Cardiac muscle cell (in vitro differentiated cells and primary cell): ENCODE measurements at regions not wholly inside any gene's neighbourhood (a gene's known extent, or its start where the extent isn't known, plus 50 kb on each side); places are given as distances from the start of the nearest gene placed in this dataset.

Source experiments
- DNase-seq, 2 donors: peaks; one replicate each; pipeline versions ENCODE4 v3.0.0 to v3.0.0-alpha.2; 2010 to 2017; ENCODE audit warnings: low read depth in 1 of 2, low spot score in 1 of 2
- H3K27ac ChIP-seq: fragments of 200-600 bp; sonication (generic); 2 replicates; pipeline ENCODE4 v1.5.1; 2016
- H3K27me3 ChIP-seq: fragments of 200-600 bp; sonication (generic); 2 replicates; pipeline ENCODE4 v1.6.0; 2016; ENCODE audit warnings: control low read depth
- H3K36me3 ChIP-seq: fragments of 200-600 bp; sonication (generic); 2 replicates; pipeline ENCODE4 v1.5.1; 2016; ENCODE audit warnings: control low read depth
- H3K4me1 ChIP-seq: fragments of 200-600 bp; sonication (generic); 2 replicates; pipeline ENCODE4 v1.8.1; 2017; ENCODE audit warnings: low read depth, mild to moderate bottlenecking, mixed run types
- H3K4me3 ChIP-seq: fragments of 200-600 bp; sonication (generic); 2 replicates; pipeline ENCODE4 v1.5.1; 2016; ENCODE audit warnings: mild to moderate bottlenecking
- H3K9me3 ChIP-seq: fragments of 200-600 bp; sonication (generic); 2 replicates; pipeline ENCODE4 v1.5.1; 2017; ENCODE audit warnings: low read depth, mild to moderate bottlenecking, control low read depth
- TF ChIP-seq, protein P1 (sequence below): IDR thresholded peaks from 2 replicates; pipeline ENCODE4 v1.5.1; 2012; ENCODE audit warnings: low read depth, mild to moderate bottlenecking, low read length

DNA sequence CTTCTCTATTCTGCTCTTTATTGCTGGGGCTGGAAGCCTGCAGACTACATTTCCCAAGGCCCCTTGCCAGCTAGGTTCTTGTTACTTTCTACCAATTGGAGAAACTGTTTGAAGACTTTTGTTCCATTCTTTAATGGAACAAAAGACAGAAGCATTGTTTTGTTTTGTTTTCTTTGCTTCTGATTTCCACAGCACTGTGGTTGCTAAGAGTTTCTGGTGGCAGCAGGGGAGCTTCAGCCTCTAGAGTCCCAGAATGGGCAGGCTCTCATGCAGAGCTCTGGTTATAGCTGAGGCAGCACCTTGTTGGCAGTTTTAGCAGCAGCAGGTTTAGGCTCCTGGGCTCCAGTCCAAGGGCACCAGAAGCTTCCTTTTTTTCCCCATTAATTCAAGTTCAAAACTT lies 234.3 kb downstream of the ETAA1 start:
- no peaks in the 10 kb centered on the region for H3K36me3 ChIP-seq
- no peak for DNase-seq
- H3K4me3 ChIP-seq, result no peak overlapping the region
- no peak overlapping the region for H3K27ac ChIP-seq
- H3K4me1 ChIP-seq, result no peaks in the 10 kb centered on the region
- no peaks in the 10 kb centered on the region for H3K27me3 ChIP-seq
- TF ChIP-seq, protein P1, sequence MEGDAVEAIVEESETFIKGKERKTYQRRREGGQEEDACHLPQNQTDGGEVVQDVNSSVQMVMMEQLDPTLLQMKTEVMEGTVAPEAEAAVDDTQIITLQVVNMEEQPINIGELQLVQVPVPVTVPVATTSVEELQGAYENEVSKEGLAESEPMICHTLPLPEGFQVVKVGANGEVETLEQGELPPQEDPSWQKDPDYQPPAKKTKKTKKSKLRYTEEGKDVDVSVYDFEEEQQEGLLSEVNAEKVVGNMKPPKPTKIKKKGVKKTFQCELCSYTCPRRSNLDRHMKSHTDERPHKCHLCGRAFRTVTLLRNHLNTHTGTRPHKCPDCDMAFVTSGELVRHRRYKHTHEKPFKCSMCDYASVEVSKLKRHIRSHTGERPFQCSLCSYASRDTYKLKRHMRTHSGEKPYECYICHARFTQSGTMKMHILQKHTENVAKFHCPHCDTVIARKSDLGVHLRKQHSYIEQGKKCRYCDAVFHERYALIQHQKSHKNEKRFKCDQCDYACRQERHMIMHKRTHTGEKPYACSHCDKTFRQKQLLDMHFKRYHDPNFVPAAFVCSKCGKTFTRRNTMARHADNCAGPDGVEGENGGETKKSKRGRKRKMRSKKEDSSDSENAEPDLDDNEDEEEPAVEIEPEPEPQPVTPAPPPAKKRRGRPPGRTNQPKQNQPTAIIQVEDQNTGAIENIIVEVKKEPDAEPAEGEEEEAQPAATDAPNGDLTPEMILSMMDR, result no peak
- H3K9me3 ChIP-seq, result no peaks in the 10 kb centered on the region

DNA sequence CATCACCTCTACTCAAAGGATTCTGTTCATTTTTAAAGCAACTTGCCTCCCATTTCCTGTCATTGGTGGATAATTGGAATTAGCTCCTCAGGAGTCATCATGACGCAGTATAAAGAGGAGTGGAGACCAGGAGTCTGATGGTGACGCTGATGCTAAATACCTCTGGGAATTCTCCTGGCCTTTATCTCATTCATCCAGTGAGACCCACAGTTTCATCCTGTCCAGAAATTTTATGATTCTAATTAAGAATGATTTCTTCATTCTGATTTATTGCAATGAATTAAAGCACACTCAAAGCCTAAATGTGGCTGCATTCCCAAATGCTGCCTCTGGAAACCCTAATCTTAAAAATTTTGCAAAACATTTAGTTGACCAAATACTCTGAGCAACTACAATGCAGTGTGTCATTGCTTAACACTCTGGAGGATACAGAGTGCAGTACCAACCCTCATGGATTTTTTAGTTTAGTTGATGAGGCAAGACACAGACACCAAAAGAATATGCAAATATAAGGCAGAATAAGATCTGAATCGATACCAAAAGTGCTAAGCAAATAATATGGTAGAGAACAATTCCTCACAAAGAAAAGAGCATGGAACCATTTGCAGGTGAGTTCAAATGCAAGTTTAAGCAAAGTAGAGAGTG lies 236.2 kb downstream of the ETAA1 start:
- H3K4me1 ChIP-seq, result no peaks in the 10 kb centered on the region
- DNase-seq, result peak in 1 of 2 donors; percentile 51
- H3K27ac ChIP-seq, result no peak overlapping the region
- H3K4me3 ChIP-seq, result no peak overlapping the region
- H3K36me3 ChIP-seq, result no peaks in the 10 kb centered on the region
- no peaks in the 10 kb centered on the region for H3K9me3 ChIP-seq
- TF ChIP-seq, protein P1, result no peak
- H3K27me3 ChIP-seq, result no peaks in the 10 kb centered on the region

DNA sequence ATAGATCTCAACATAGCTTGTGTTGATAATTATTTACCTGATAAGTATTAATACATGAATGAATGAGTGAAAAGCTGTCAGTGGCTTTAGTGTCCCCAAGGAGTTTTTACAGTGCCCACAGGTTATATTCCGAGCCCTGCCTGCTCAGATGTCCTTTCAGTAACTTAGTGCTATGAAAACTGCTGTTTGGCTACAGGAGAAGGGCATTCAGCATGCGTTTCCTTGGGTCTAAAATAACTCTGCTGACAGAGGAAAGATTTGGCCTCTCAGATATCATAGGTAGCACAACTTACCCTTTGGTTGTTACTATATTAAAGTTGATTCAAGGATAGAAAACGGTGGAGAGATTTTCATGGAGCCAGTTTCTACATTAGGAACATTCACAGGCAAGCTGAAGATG lies 241.0 kb downstream of the ETAA1 start:
- TF ChIP-seq, protein P1, result no peak
- H3K27me3 ChIP-seq, result no peaks in the 10 kb centered on the region

DNA sequence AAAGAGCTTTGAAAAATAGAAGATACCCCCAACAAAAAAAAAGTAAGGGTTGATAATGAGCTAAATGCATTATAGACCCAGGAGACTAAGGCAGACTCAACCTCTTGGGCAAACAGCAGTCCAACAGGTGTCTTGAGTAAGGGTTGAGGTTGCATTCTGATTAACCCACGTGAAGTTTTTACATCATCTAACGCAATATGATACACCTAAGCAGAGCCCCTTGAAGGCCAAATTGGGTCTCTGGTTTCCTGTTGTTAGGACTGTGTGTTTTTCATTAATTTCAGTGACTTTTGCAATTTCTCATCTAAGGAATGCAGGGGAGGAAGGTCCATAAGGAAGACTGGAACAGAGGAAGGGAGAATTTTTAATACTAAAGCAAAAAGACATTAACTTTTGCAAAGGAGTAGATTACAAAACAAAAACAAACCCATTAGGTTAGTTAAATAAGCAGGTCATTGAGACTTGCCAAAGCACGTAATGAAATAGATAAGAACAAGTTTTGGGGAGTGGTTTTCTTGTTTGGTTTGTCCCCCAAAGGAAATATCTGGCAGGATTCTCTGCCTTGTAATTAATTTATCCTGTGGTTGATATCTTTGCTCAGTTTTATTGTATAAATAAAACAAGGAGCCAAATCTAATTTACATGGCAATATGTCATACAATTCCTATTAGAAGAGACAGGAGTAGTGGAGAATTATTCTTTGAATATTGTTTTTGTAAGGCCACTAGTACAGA lies 244.3 kb downstream of the ETAA1 start:
- DNase-seq, result no peak
- H3K9me3 ChIP-seq, result no peaks in the 10 kb centered on the region
- no peak overlapping the region for H3K27ac ChIP-seq
- peaks cover 8% of the 10 kb centered on the region for H3K4me1 ChIP-seq
- no peaks in the 10 kb centered on the region for H3K36me3 ChIP-seq
- no peaks in the 10 kb centered on the region for H3K27me3 ChIP-seq
- TF ChIP-seq, protein P1, result no peak
- no peak overlapping the region for H3K4me3 ChIP-seq

More for the DNA sequence above, 241.0 kb downstream of the ETAA1 start:
- H3K36me3 ChIP-seq, result no peaks in the 10 kb centered on the region
- no peak overlapping the region for H3K4me3 ChIP-seq
- no peak for DNase-seq
- H3K27ac ChIP-seq, result no peak overlapping the region
- H3K9me3 ChIP-seq, result no peaks in the 10 kb centered on the region
- no peaks in the 10 kb centered on the region for H3K4me1 ChIP-seq

DNA sequence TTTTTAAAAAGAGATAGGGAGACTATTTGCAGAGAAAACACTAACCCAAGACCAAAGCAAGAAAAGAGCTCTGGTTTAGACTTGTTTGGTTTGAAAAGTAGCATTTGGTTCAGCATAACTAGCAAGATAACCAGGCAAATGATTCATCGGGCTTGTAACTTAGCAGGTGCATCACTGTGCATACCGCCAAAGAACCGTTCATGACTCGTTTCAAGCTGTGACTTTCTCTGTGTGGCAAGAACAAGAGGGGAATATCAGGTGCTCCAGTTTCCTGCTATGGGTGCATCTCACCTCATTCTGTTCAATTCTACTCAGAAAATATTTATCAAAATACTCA lies 244.9 kb downstream of the ETAA1 start:
- peaks cover 8% of the 10 kb centered on the region for H3K4me1 ChIP-seq
- TF ChIP-seq, protein P1, result no peak
- no peak for DNase-seq
- H3K36me3 ChIP-seq, result no peaks in the 10 kb centered on the region
- H3K27me3 ChIP-seq, result no peaks in the 10 kb centered on the region
- no peak overlapping the region for H3K4me3 ChIP-seq
- no peaks in the 10 kb centered on the region for H3K9me3 ChIP-seq
- no peak overlapping the region for H3K27ac ChIP-seq
